GM23338 (cell line): ENCODE measurements at regions not wholly inside any gene's neighbourhood (a gene's known extent, or its start where the extent isn't known, plus 50 kb on each side); places are given as distances from the start of the nearest gene placed in this dataset.

Experiments used
- ATAC-seq: fragments of 200-7000 bp; cut with Tn5 transposase; 3 replicates; pipeline ENCODE4 v1.9.1; 2020
- DNase-seq: peaks from one replicate; pipeline ENCODE4 v3.0.0-alpha.2; 2015; ENCODE audit warnings: low spot score
- H2AFZ ChIP-seq: fragments of 200-600 bp; sonication (generic); 2 replicates; pipeline ENCODE4 v1.8.0; 2016; ENCODE audit warnings: antibody characterized with exemption, mild to moderate bottlenecking, moderate library complexity
- H3F3A ChIP-seq: fragments of 200-600 bp; sonication (generic); replicated peaks from 2 replicates; pipeline ENCODE4 v1.8.0; 2017; ENCODE audit warnings: antibody characterized with exemption, mixed run types, low read depth
- H3K27ac ChIP-seq: fragments of 200-600 bp; sonication (generic); 2 replicates; pipeline ENCODE4 v1.6.1; 2016; ENCODE audit warnings: low read depth
- H3K27me3 ChIP-seq: fragments of 200-600 bp; sonication (generic); 2 replicates; pipeline ENCODE4 v1.8.0; 2016; ENCODE audit warnings: mild to moderate bottlenecking, mixed run types, moderate library complexity; ENCODE audit not compliant: insufficient read depth
- H3K36me3 ChIP-seq: fragments of 200-600 bp; sonication (generic); 2 replicates; pipeline ENCODE4 v1.8.0; 2016; ENCODE audit warnings: mild to moderate bottlenecking; ENCODE audit not compliant: insufficient read depth
- H3K4me1 ChIP-seq: fragments of 200-600 bp; sonication (generic); 2 replicates; pipeline ENCODE4 v1.8.0; 2016; ENCODE audit warnings: mild to moderate bottlenecking, moderate library complexity; ENCODE audit not compliant: insufficient read depth
- H3K4me2 ChIP-seq: fragments of 200-600 bp; sonication (generic); 2 replicates; pipeline ENCODE4 v1.7.1; 2017; ENCODE audit warnings: mixed run types
- H3K4me3 ChIP-seq: fragments of 200-600 bp; sonication (generic); 2 replicates; pipeline ENCODE4 v1.6.1; 2016; ENCODE audit warnings: mixed run types
- H3K79me2 ChIP-seq: fragments of 200-600 bp; sonication (generic); replicated peaks from 2 replicates; pipeline ENCODE4 v1.8.0; 2017; ENCODE audit warnings: mild to moderate bottlenecking; ENCODE audit not compliant: insufficient read depth
- H3K9me2 ChIP-seq: fragments of 200-600 bp; sonication (generic); 2 replicates; pipeline ENCODE4 v1.8.0; 2017; ENCODE audit not compliant: insufficient read depth
- H4K20me1 ChIP-seq: fragments of 200-600 bp; sonication (generic); replicated peaks from 2 replicates; pipeline ENCODE4 v1.8.0; 2017; ENCODE audit warnings: mild to moderate bottlenecking; ENCODE audit not compliant: insufficient read depth
- H3K27ac Mint-ChIP-seq: 2 replicates; pipeline ENCODE4 v1.8.0; 2020; ENCODE audit warnings: inconsistent platforms, mild to moderate bottlenecking, moderate library complexity, mixed read lengths
- H3K27me3 Mint-ChIP-seq: 3 replicates; pipeline ENCODE4 v1.8.0; 2022; ENCODE audit warnings: low read depth, mild to moderate bottlenecking, moderate library complexity, mixed read lengths, inconsistent platforms; ENCODE audit not compliant: insufficient read depth, poor library complexity
- H3K36me3 Mint-ChIP-seq: 3 replicates; pipeline ENCODE4 v1.8.0; 2021; ENCODE audit warnings: low read depth, mild to moderate bottlenecking, inconsistent platforms, moderate library complexity, mixed read lengths
- H3K4me1 Mint-ChIP-seq: 3 replicates; pipeline ENCODE4 v1.8.0; 2020; ENCODE audit warnings: mild to moderate bottlenecking, inconsistent platforms, mixed read lengths
- H3K4me3 Mint-ChIP-seq: 3 replicates; pipeline ENCODE4 v1.8.0; 2021; ENCODE audit warnings: moderate library complexity, mild to moderate bottlenecking, inconsistent platforms, mixed read lengths
- H3K9me3 Mint-ChIP-seq: 3 replicates; pipeline ENCODE4 v1.8.0; 2020; ENCODE audit warnings: moderate library complexity, mild to moderate bottlenecking, inconsistent platforms, mixed read lengths
- CREB1 ChIP-seq: fragments of 250-450 bp; sonication (Bioruptor Pico); IDR thresholded peaks from 2 replicates; pipeline ENCODE4 v1.5.0; 2020; ENCODE audit warnings: low read depth, mild to moderate bottlenecking, moderate library complexity
- EZH2 ChIP-seq: fragments of 200-600 bp; sonication (generic); IDR thresholded peaks from one replicate; pipeline ENCODE4 v1.8.0; 2017; ENCODE audit warnings: antibody characterized with exemption, mild to moderate bottlenecking, low read depth; ENCODE audit not compliant: unreplicated experiment
- EZH2phosphoT487 ChIP-seq: fragments of 200-600 bp; sonication (generic); IDR thresholded peaks from one replicate; pipeline ENCODE4 v1.8.1; 2018; ENCODE audit warnings: antibody characterized with exemption; ENCODE audit not compliant: unreplicated experiment
- JUNB ChIP-seq: IDR thresholded peaks from one replicate; pipeline ENCODE4 v1.6.1; 2016; ENCODE audit warnings: antibody characterized with exemption; ENCODE audit not compliant: unreplicated experiment
- NANOG ChIP-seq: IDR thresholded peaks from 2 replicates; pipeline ENCODE4 v1.6.1; 2016; ENCODE audit warnings: antibody characterized with exemption, borderline replicate concordance
- POLR2AphosphoS5 ChIP-seq: IDR thresholded peaks from 2 replicates; pipeline ENCODE4 v1.6.1; 2016; ENCODE audit warnings: antibody characterized with exemption, low read depth
- STAT1 ChIP-seq: IDR thresholded peaks from one replicate; pipeline ENCODE4 v1.6.1; 2016; ENCODE audit warnings: antibody characterized with exemption; ENCODE audit not compliant: unreplicated experiment
- ZNF114 ChIP-seq: fragments of 250-450 bp; sonication (Bioruptor Pico); IDR thresholded peaks from 2 replicates; pipeline ENCODE4 v1.5.0; 2020; ENCODE audit warnings: mild to moderate bottlenecking, moderate library complexity
- ZNF331 ChIP-seq: fragments of 250-450 bp; sonication (Bioruptor Pico); IDR thresholded peaks from 2 replicates; pipeline ENCODE4 v1.5.0; 2020; ENCODE audit warnings: low read depth, mild to moderate bottlenecking, moderate library complexity
- TF ChIP-seq, protein P1 (sequence below): IDR thresholded peaks from one replicate; pipeline ENCODE4 v1.6.1; 2018; ENCODE audit warnings: antibody characterized with exemption; ENCODE audit not compliant: unreplicated experiment
- TF ChIP-seq, protein P2 (sequence below), 2 experiments: fragments of 200-600 bp in 1 of 2; sonication (generic) in 1 of 2; conservative IDR thresholded peaks; 2 replicates each; pipeline versions ENCODE4 v1.5.1 to v1.6.1; 2016 to 2017; ENCODE audit warnings: antibody characterized with exemption in 2 of 2, low read depth in 2 of 2, mild to moderate bottlenecking in 2 of 2, moderate library complexity in 1 of 2
- TF ChIP-seq, protein P3 (sequence below): IDR thresholded peaks from 2 replicates; pipeline ENCODE4 v1.6.1; 2016; ENCODE audit warnings: antibody characterized with exemption

DNA sequence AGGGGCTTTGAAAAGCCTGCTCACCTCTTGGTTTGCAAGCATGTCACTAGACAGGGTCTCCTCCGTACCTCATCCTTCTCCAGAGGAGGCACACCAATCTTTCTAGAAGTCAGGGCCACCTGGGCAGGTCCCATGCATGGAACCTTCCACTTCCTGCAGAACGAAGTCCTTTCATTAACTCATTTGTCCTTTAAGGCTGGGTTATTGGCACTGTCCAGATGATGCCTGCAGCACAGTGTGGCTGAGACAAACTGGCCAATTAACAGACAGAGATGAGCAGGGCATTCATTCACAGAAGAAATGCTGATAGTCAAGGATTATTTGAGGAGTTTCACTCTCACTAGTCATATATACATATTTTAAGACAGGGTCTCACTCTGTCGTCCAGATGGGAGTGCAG lies 245.3 kb downstream of the TFCP2L1 start:
- H3K9me3 Mint-ChIP-seq = no peaks in the 10 kb centered on the region
- no peak overlapping the region for H3K4me3 ChIP-seq
- no peak overlapping the region for H2AFZ ChIP-seq
- peaks cover 14% of the 10 kb centered on the region for H3K27me3 Mint-ChIP-seq
- no peaks in the 10 kb centered on the region for H4K20me1 ChIP-seq
- H3K27ac Mint-ChIP-seq = no peak overlapping the region
- no peaks in the 10 kb centered on the region for H3K36me3 ChIP-seq
- H3K4me1 ChIP-seq = no peaks in the 10 kb centered on the region
- H3K9me2 ChIP-seq = peaks cover 7% of the 10 kb centered on the region; the same call in 1 of the 2 replicates
- H3K27ac ChIP-seq = no peak overlapping the region
- peaks cover 8% of the 10 kb centered on the region for H3K4me1 Mint-ChIP-seq
- ATAC-seq = no peak
- H3K4me3 Mint-ChIP-seq = no peak overlapping the region
- no peaks in the 10 kb centered on the region for H3K79me2 ChIP-seq
- no peak for DNase-seq
- no peaks in the 10 kb centered on the region for H3F3A ChIP-seq
- TF ChIP-seq, protein P1, sequence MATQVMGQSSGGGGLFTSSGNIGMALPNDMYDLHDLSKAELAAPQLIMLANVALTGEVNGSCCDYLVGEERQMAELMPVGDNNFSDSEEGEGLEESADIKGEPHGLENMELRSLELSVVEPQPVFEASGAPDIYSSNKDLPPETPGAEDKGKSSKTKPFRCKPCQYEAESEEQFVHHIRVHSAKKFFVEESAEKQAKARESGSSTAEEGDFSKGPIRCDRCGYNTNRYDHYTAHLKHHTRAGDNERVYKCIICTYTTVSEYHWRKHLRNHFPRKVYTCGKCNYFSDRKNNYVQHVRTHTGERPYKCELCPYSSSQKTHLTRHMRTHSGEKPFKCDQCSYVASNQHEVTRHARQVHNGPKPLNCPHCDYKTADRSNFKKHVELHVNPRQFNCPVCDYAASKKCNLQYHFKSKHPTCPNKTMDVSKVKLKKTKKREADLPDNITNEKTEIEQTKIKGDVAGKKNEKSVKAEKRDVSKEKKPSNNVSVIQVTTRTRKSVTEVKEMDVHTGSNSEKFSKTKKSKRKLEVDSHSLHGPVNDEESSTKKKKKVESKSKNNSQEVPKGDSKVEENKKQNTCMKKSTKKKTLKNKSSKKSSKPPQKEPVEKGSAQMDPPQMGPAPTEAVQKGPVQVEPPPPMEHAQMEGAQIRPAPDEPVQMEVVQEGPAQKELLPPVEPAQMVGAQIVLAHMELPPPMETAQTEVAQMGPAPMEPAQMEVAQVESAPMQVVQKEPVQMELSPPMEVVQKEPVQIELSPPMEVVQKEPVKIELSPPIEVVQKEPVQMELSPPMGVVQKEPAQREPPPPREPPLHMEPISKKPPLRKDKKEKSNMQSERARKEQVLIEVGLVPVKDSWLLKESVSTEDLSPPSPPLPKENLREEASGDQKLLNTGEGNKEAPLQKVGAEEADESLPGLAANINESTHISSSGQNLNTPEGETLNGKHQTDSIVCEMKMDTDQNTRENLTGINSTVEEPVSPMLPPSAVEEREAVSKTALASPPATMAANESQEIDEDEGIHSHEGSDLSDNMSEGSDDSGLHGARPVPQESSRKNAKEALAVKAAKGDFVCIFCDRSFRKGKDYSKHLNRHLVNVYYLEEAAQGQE = no peak
- TF ChIP-seq, protein P2, sequence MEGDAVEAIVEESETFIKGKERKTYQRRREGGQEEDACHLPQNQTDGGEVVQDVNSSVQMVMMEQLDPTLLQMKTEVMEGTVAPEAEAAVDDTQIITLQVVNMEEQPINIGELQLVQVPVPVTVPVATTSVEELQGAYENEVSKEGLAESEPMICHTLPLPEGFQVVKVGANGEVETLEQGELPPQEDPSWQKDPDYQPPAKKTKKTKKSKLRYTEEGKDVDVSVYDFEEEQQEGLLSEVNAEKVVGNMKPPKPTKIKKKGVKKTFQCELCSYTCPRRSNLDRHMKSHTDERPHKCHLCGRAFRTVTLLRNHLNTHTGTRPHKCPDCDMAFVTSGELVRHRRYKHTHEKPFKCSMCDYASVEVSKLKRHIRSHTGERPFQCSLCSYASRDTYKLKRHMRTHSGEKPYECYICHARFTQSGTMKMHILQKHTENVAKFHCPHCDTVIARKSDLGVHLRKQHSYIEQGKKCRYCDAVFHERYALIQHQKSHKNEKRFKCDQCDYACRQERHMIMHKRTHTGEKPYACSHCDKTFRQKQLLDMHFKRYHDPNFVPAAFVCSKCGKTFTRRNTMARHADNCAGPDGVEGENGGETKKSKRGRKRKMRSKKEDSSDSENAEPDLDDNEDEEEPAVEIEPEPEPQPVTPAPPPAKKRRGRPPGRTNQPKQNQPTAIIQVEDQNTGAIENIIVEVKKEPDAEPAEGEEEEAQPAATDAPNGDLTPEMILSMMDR (conservative IDR thresholded peaks at IDR 0.05; ENCODE audit: low read depth in 2 of 2) = no peak
- no peak for TF ChIP-seq ZNF114 (CRISPR knock-in tag)
- TF ChIP-seq JUNB = no peak
- TF ChIP-seq, protein P3, sequence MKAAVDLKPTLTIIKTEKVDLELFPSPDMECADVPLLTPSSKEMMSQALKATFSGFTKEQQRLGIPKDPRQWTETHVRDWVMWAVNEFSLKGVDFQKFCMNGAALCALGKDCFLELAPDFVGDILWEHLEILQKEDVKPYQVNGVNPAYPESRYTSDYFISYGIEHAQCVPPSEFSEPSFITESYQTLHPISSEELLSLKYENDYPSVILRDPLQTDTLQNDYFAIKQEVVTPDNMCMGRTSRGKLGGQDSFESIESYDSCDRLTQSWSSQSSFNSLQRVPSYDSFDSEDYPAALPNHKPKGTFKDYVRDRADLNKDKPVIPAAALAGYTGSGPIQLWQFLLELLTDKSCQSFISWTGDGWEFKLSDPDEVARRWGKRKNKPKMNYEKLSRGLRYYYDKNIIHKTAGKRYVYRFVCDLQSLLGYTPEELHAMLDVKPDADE = no peak
- no peak for TF ChIP-seq NANOG
- TF ChIP-seq CREB1 = no peak
- TF ChIP-seq POLR2AphosphoS5 = no peak
- no peak for TF ChIP-seq ZNF331
- no peak for TF ChIP-seq STAT1
- no peak for TF ChIP-seq EZH2
- H3K4me2 ChIP-seq = no peak overlapping the region
- no peaks in the 10 kb centered on the region for H3K27me3 ChIP-seq
- no peaks in the 10 kb centered on the region for H3K36me3 Mint-ChIP-seq

DNA sequence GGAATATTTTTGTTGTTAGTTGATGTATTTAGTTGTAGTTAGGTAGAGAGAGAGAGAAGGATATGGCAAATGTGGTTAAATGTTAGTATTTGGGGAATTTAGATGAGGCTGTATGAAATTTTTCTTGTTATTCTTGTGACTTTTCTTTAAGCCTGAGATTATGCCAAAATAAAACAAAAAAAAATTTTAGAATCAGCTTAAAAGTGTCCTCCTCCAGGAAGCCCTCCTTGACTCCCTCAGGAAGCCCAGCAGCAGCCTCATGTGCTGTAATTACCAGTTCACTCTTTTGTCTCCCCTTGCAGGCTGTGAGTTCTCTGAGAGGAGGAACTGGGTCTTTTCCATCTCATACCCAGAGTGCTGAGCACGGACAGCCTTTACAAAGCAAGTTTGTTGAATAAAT lies 243.5 kb downstream of the TFCP2L1 start:
- Histone ChIP-seq H3K79me2 (no peaks in the 10 kb centered on the region), H4K20me1 (no peaks in the 10 kb centered on the region), H3K27me3 (no peaks in the 10 kb centered on the region), H3K27ac (no peak overlapping the region), H3K4me1 (no peaks in the 10 kb centered on the region), H3F3A (no peaks in the 10 kb centered on the region), H3K9me2 (peaks cover 7% of the 10 kb centered on the region; the same call in 1 of the 2 replicates), H3K4me2 (no peak overlapping the region), H2AFZ (no peak overlapping the region), H3K36me3 (no peaks in the 10 kb centered on the region), H3K4me3 (no peak overlapping the region)
- peaks cover 7% of the 10 kb centered on the region for H3K4me1 Mint-ChIP-seq
- no peaks in the 10 kb centered on the region for H3K36me3 Mint-ChIP-seq
- peaks cover 17% of the 10 kb centered on the region for H3K27me3 Mint-ChIP-seq
- no peak for DNase-seq
- H3K27ac Mint-ChIP-seq = no peak overlapping the region
- ATAC-seq = no peak
- H3K9me3 Mint-ChIP-seq = no peaks in the 10 kb centered on the region
- no peak overlapping the region for H3K4me3 Mint-ChIP-seq
- no peak for TF ChIP-seq EZH2phosphoT487
- no peak for TF ChIP-seq POLR2AphosphoS5
- no peak for TF ChIP-seq JUNB
- no peak for TF ChIP-seq ZNF114 (CRISPR knock-in tag)
- TF ChIP-seq, protein P2 (conservative IDR thresholded peaks at IDR 0.05; ENCODE audit: low read depth in 2 of 2) = no peak
